ENCODE measurements at regions not wholly inside any gene's neighbourhood (a gene's known extent, or its start where the extent isn't known, plus 50 kb on each side); places are given as distances from the start of the nearest gene placed in this dataset.

- peak in 3 of 58 donors; percentile 10 to 37 (median 31) for DNase-seq
Observed at GRCh38 chr10:76735866-76736265, 901.7 kb downstream of the KCNMA1 start.

GRCh38 chr10:76733441-76733936, 904.1 kb downstream of the KCNMA1 start:
- no peak for DNase-seq

- DNase-seq: peak in 3 of 58 donors; percentile 2 to 29 (median 5)
Observed at GRCh38 chr10:76732306-76732705, 905.3 kb downstream of the KCNMA1 start.

- no peak for DNase-seq
Observed at GRCh38 chr10:76729841-76730487, 907.6 kb downstream of the KCNMA1 start.

- no peak for DNase-seq
Observed at GRCh38 chr10:76729346-76729745, 908.3 kb downstream of the KCNMA1 start.

GRCh38 chr10:76727038-76727437, 910.6 kb downstream of the KCNMA1 start:
- no peak for DNase-seq

- no peak for DNase-seq
Observed at GRCh38 chr10:76723844-76724243, 913.8 kb downstream of the KCNMA1 start.

GRCh38 chr10:76721891-76722505, 915.6 kb downstream of the KCNMA1 start:
- no peak for DNase-seq

- DNase-seq: no peak
Observed at GRCh38 chr10:76719006-76719405, 918.6 kb downstream of the KCNMA1 start.

- no peak for DNase-seq
Observed at GRCh38 chr10:76717141-76717540, 920.5 kb downstream of the KCNMA1 start.

GRCh38 chr10:76711222-76711997, 926.2 kb downstream of the KCNMA1 start:
- peak in 13 of 58 donors; percentile 3 to 56 (median 12) for DNase-seq

- DNase-seq: no peak
Observed at GRCh38 chr10:76700241-76700640, 937.4 kb downstream of the KCNMA1 start.

- DNase-seq: no peak
Observed at GRCh38 chr10:76697923-76698322, 939.7 kb downstream of the KCNMA1 start.

GRCh38 chr10:76695069-76695468, 942.5 kb downstream of the KCNMA1 start:
- no peak for DNase-seq

- DNase-seq: no peak
Observed at GRCh38 chr10:76686201-76686600, 951.4 kb downstream of the KCNMA1 start.

- DNase-seq: no peak
Observed at GRCh38 chr10:76684968-76685367, 952.6 kb downstream of the KCNMA1 start.

GRCh38 chr10:76681153-76681552, 956.5 kb downstream of the KCNMA1 start:
- DNase-seq: no peak

GRCh38 chr10:76679030-76679429, 958.6 kb downstream of the KCNMA1 start:
- no peak for DNase-seq

- DNase-seq: peak in 55 of 58 donors; percentile 4 to 93 (median 68)
Observed at GRCh38 chr10:76675951-76676587, 961.5 kb downstream of the KCNMA1 start.

- DNase-seq: no peak
Observed at GRCh38 chr10:76675561-76675950, 962.1 kb downstream of the KCNMA1 start.

Measured in anterior cingulate cortex (tissue), 58 donors.